ENCODE measurements at regions not wholly inside any gene's neighbourhood (a gene's known extent, or its start where the extent isn't known, plus 50 kb on each side); places are given as distances from the start of the nearest gene placed in this dataset.
"Not testable (repeated sequence)": the region's sequence is repeated elsewhere in the genome, so short reads cannot be mapped to it uniquely, and the experiment has no call there.

DNA sequence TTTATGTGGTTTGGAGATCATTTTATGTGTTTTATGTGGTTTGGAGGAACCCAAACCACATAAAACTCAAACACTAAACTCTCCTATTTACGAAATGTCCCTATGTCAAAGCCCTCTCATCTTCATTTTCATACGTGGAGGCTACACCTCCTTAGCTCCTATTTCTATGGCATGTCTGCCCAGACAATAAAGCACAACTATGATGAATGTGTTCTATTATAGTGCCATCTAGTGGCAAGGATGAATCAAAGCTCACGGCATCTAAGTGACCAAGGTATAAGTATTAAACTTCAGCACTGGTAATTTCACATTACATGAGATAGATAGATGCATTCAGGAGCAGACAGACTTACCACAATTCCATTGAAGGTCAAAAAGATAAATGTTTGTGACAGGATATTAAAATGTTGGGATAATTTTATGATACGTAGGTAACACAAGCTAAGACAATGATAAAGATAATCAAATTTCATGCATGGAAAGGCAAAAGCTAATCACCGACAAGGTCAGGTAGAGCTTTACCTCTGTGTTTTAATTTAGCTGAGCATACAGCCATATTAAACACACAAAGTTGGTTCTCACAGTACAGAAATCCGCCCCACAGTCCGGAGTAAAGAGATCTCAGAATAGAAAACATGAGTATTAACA is 130.6 kb upstream of the FHIT start:
- peak; percentile 54 for DNase-seq

DNA sequence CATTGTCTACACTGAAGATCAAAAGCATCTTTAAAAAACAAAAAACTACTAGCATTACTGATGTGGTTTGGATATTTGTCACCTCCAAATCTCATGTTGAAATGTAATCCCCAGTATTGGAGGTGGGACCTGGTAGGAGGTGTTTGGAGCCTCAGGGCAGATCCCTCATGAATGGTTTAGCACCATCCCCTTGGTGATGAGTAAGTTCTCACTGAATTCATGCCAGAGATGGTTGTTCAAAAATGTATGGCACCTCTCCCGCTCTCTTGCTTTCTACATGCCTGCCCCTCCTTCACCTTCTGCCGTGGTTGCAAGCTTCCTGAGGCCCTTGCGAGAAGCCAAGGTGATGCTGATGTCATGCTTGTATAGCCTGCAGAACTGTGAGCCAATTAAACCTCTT is 136.6 kb upstream of the FHIT start:
- no peak for DNase-seq

DNA sequence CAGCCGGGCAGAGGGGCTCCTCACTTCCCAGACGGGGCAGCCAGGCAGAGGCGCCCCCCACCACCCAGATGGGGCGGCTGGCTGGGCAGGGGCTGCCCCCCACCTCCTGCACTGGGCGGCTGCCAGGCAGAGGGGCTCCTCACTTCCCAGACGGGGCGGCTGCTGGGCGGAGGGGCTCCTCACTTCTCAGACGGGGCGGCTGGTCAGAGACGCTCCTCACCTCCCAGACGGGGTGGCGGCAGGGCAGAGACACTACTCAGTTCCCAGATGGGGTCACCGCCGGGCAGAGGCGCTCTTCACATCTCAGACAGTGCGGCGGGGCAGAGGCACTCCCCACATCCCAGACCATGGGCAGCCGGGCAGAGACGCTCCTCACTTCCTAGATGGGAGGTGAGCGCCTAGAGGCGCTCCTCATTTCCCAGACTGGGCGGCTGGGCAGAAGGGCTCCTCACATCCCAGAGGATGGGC is 142.3 kb upstream of the FHIT start:
- not testable (repeated sequence) for DNase-seq

DNA sequence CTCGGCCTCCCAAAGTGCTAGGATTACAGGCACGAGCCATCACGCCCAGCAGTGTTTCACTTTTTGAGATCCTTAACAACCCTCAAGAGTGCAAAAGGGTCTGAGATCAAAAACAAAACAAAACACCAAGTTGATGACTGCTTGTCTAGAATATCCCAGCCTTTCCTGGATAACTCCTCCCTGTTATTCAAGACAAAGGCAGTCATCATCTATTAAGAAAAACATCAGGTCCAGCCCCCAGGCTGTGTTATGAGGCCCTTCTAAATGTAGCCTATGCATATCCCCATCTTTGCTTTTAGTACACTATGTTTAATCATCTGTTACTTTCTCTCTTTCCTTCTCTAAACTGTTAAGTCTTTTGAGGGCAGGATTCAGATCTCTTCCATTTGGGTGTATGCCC is 150.1 kb upstream of the FHIT start:
- DNase-seq, result no peak

DNA sequence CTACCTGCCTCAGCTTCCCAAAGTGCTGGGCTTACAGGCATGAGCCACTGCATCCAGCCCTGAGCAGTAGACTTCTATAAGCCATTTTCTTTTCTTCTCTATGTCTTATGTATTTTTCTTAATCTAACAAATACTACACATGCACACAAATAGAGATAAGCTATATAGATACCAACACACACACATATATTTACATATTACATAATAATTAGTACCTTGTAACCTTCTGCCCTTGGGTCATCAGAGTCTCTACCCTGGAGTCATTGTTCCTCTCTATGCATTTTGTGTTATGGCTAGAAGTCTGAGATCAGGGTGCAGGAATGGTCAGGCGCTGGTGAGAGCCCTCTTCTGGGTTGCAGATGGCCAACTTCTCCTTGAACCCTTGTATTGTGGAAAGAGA is 154.0 kb upstream of the PTPRG start:
- no peak for DNase-seq

DNA sequence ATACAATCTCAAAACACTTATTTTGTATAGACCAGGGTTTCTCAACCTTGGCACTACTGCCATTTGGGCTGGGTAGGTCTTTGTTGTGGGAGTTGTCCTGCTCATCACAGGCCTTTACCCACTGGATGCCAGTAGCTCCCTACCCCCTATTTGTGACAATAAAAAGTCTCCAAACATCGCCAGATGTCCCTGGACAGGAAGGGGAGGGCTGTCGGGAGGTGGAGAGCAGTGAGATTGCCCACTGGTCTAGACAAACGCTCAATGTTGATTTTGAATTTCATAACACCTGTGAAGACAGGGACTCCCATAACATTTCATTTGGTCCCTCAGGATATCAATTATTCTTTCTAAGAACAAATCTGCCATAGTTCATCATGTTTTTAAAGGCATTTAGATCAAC is 151.7 kb upstream of the PTPRG start:
- no peak for DNase-seq

DNA sequence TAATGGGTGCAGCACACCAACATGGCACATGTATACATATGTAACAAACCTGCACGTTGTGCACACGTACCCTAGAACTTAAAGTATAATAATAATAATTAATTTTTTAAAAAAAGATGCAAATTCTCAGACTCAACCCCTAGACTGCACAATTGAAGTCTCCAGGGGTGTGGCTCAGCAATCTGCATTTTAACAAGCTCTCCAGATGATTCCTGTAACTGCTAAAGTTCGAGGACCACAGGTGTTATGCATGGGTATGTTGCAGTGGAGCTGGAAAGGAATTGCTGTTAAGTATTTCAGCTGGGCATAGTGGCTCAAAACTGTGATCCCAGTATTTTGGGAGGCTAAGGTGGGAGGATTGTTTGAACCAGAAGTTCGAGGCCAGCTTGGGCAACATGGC is 151.0 kb upstream of the PTPRG start:
- not testable (repeated sequence) for DNase-seq

DNA sequence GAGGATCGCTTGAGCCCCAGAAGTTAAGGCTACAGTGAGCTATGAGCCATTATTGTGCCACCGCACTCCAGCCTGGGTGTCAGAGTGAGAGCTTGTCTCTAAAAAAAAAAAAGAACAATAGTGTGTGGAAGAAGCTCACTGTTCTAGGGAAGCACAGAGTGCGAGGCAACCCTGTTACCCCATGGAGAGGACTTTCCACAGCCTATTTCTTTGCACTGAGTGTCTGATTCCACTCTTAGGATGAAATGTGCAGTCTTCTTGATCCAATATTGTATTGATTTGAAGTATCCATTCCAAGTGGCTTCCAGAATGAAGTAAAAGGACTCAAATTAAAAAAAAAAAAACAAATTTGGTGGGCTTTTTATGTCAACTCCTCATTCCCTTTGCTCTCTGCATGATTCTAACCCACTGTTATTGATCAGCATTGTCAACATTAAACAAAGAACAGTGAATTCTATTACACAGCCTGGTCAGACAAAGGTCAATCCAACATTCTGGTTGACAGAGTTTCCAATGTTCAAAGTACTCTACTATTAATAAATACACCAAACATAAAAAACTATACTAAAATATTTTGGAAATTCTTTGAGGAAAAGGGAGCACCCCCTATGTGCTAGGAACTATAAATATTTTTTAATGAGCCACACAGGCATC is 150.2 kb upstream of the PTPRG start:
- no peak for DNase-seq

DNA sequence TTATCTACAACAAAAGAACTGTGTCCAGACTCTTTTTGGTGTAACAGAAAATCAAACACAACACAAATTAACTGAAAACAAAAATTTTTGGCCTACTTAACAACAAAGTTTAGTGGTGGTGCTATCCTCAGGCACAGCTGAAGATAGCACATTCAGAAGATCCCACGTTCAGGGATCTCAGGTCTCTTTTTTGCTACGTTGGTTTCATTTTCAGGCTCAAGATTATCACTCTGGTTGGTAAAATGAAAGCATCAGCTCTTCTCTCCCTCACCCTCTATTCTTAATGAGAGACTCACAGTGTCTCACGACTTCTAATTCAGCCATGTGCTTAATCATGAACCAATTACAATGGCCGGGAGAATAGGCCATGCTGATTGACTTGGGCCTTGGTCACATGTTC is 146.9 kb upstream of the PTPRG start:
- no peak for DNase-seq

DNA sequence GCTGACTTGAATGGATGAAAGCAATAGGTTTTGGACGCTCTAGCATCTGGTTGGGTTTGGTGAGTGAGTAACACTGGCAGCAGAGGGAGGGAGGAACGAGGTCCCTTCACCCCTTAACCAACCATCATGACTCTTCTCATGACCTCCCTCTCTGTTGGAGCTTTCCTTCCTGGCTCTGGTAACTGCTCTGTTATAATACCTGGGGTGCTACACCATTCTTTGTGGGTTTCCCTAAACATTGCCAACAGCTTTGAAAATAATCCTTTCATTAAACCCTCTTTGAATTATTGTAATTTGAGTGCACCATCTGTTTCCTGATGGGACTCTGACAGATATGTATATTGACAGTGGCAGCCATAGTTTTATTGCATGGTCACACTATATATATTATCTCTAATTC is 146.2 kb upstream of the PTPRG start:
- no peak for DNase-seq

DNA sequence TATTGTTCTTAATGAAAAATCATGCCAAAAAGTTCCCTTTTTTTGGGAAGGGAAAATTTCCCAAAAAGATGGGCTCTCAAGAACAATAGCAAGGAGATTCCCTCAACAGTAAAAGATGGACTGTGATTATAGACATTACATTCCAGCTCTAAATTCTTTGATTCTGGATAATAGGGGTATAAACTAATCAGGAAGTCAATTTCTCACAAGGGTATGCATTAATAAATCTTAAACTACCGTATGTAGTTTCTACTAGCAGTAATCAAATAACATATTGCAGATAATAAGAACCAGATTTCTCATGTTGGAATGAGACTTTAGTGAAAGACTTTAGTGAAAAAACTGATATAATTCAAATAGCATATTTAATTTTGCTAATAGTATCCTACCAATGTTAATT is 144.8 kb upstream of the PTPRG start:
- no peak for DNase-seq

DNA sequence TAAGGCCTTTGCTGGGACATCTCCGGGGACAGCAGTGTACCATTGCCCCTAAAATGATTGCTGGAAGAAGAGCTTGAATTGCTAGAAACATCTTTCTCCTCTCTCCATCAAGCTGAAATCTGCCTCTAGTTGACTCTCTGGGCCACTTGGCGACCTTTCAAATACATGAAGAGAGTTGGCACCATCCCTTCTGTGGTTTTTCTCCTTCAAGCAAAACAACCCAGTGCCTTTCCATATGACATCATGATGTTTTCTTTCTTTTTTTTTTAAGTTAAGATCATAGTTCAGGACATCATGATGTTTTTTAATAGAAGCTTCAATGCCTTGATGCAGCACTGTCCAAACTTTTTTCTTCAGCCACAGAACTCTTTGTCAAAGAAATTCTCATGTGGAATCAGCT is 144.0 kb upstream of the PTPRG start:
- DNase-seq, result no peak

DNA sequence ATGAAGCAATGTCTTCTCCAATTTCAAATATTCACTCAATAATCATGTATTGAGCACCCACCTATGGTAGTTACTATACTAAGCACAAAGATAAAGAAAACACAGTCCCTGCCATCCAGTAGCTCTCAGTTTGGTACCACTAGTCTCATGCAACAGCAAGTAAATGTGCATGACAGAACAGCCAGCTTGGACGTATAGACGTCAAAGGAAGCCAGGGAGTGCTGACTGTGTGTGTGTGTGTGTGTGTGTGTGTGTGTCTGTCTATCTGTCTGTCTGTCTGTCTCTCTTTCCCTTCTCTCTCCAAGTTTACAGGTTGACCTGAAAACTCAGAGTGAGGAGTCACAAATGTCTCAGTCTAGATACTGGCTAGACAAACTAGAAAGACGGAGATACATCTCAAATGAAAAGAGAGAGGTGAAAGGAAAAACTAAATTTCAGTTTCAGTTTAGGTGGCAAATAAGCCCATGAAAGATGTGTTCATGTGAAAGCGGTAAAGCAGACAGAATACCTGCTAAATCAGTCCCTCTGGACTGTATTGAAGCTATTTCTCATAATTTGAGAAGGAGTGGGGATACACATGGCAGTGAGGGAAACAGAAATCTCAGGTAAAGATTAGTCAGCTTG is 141.1 kb upstream of the PTPRG start:
- no peak for DNase-seq

DNA sequence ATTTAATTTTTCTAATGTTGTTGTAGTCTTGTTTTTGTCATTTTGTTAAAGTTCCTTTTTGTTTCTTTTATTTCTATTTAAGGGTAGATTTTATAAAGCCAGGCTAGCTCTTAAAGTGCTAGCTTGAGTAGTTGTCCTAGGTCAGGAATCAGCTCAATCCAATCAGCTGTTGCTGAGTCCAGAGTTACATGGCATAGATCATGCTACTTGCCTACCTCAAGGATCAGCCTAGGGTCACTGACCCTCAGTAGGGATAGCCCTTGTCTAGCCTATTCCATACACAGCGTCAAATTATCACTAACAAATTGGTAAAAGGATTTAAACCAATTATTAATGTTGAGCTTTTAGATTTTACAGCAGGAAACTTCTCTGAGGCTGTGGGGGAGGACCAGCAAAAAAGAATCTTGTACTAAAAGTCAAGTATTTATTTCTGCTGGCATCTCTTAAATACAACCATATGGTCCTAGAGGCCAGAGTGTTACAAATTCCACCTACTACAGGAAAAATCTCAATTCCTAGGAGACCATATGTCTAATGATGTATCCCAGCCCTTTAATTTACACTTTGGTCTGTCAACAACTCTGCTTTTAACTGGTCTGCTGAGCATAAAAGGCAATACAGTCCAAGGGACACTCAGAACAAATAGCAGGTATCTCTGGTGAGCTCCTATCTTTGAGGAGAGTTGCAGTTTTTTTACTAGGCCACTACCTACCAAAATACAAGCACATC is 138.3 kb upstream of the PTPRG start:
- DNase-seq, result no peak

DNA sequence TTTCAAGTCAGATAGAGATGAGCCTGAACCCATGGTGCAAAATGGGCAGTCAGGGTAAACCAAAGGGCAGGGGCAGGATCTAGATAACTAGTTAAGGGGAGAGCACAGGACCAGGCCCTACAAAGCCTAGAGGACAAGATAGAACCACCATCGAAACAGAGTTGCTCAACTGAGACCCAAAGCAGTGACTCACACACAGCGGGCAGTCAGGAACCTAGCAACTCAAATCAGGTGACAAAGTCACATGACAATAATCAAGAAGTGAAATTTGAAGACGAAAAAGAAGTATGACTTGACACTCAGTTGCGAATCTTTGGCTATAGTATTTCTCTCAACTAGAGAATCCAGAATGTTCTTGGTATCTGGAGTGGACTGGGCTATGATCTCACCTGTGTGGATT is 136.0 kb upstream of the PTPRG start:
- no peak for DNase-seq

DNA sequence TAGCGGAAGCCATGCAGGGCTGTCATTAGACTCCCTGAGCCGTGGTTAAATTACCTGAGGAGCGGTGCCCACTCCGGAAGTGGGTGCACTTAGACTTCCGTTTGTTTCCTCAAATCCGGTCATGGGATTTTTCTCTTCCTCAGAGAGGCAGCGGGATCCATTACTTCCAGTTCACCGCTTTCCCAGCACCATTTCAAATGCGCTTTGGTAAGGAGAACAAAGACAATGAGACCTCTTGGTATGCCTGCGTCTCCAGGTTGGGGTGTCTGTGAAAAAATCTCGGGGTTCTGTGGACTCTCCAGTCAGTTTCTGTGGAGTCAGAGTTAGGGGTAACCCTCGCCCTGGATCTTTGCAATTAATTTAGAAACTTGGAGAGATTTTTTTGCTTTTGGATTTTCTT is 132.3 kb upstream of the PTPRG start:
- DNase-seq, result no peak

DNA sequence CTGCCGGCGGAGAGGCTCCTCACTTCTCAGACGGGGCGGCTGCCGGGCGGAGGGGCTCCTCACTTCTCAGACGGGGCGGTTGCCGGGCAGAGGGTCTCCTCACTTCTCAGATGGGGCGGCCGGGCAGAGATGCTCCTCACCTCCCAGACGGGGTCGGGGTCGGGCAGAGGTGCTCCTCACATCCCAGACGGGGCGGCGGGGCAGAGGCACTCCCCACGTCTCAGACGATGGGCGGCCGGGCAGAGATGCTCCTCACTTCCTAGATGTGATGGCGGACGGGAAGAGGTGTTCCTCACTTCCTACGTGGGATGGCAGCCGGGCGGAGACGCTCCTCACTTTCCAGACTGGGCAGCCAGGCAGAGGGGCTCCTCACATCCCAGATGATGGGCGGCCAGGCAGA is 126.5 kb upstream of the PTPRG start:
- not testable (repeated sequence) for DNase-seq

DNA sequence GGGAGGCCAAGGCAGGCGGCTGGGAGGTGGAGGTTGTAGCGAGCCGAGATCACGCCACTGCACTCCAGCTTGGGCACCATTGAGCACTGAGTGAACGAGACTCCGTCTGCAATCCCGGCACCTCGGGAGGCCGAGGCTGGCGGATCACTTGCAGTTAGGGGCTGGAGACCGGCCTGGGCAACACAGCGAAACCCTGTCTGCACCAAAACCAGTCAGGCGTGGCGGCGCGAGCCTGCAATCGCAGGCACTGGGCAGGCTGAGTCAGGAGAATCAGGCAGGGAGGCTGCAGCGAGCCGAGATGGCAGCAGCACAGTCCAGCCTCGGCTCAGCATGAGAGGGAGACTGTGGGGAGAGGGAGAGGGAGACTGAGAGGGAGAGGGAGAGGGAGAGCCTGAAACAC is 126.0 kb upstream of the PTPRG start:
- DNase-seq, result not testable (repeated sequence)

DNA sequence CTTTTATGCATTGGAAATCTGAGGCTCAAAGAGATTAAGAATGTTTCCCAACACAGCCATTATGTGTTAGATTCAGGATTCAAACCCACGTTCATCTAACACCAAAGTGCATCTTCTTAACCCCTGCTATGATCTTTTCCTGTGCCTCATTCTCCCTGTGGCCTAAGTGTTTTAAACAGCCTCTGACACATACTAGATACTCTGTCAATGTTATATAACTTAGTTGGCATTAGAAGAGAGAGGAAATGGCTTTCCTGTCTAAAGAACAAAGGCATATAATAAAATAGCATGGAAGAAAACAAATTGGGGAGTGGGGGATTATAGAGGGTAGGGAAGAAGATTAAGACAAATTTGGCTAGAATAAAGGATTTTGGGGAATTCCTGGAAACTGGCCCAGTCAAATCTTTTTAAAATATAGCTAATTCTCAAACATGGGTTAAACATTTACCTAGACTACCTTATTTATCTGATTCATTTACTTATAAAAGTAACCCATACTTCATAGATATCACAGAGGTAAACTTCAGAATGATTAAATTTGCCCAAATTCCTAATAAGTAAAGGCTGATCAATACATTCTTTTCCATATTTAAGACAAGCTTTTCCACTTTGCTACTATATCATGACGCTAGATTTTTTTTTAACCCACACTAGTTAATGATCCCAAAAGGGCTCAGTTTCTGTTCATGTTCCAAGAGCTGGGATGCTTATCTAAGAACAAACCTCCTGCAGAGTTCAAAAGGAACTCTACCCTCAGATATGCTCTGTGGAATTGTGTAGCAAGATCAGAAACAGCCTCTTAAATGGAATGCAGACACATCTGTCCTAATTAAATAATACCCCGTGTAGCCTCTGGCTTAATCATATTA is 122.9 kb upstream of the PTPRG start:
- no peak for DNase-seq

DNA sequence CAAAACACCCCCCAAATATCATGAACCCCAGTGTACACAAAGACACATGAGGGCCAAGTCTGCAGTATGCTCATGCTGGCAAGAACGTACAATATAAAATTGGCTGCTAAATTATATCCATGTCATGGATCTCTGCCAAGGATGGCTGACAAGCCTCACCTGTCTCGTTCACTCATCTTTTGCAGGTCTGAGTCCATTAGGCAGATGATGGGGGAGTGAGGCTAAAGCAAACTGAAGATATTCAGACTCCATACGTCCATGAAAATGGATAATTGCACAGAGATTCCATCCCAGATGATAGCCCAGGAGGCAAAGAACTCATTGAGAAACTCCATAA is 122.3 kb upstream of the PTPRG start:
- DNase-seq, result no peak

DNA sequence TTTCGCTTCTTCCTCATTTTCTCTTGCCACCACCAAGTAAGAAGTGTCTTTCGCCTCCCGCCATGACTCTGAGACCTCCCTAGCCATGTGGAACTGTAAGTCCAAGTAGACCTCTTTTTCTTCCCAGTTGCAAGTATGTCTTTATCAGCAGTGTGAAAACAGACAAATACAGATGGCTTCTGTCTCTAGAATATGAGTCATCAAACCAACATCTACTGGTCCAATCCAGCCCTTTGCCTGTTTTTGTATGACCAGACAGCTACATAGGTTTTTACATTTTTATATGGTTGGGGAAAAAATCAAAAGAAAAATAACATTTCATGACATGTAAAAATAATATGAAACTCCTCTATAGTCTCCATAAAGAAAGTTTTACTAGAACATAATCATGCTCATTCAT is 118.7 kb upstream of the PTPRG start:
- DNase-seq, result no peak

DNA sequence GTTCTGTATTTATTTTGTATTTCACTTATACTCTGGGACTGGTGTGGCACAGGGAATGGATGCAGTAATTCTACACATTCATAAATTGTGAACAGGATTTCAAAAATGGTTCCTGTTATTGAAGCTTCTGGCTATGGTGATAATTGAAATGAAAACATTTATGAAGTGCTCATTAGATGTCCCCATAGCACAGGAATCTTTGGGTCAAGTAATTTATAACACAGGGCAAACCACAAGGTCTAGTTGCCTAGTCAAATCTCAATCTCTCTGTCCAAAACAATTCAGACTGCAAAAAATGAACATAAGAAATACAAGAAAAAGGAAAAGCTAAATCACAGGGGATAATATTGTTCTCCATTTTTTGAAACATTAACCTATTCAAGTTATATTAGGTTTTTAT is 117.5 kb upstream of the PTPRG start:
- DNase-seq, result no peak

DNA sequence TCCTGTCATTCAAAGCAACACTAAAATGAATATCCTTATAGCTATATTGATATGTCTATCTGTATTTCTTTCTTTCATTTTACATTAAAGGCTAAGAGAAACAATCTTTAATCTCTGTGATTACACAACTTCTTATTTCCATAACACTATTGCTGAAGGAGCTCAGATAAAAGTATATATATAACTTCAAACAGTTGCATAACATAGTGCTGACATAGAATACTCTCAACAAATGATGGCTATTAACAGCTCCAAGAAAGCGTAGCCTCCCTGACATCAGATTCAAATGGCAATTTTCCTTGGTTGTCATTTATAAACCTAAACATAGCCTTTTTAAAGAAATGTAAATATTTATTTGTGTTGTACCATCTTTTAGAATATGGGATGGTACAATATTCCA is 116.6 kb upstream of the PTPRG start:
- no peak for DNase-seq
